HCT116 (cell line): ENCODE measurements at regions not wholly inside any gene's neighbourhood (a gene's known extent, or its start where the extent isn't known, plus 50 kb on each side); places are given as distances from the start of the nearest gene placed in this dataset.

ENCODE experiments used
- ATAC-seq: fragments of 200-7000 bp; cut with Tn5 transposase; 2 replicates; pipeline ENCODE4 v1.9.1; 2020; ENCODE audit warnings: mild to moderate bottlenecking, moderate library complexity
- BruUV-seq: library from RNA; stranded (reverse); fragments of 400-500 nt; replicated peaks from 2 replicates; lab custom pipeline; 2021; lab: Mats Ljungman, UMichigan
- CTCF ChIA-PET: fragments of 300-600 bp; sonication (Branson Sonifier 250); formaldehyde crosslinking; loops from one replicate; lab custom pipeline; 2021; ENCODE audit warnings: antibody characterized with exemption; lab: Charles Lee
- POLR2A ChIA-PET: fragments of 300-600, 350-600 bp; sonication (Branson Sonifier 250); formaldehyde crosslinking; loops from one replicate; lab custom pipeline; 2021; ENCODE audit warnings: antibody characterized with exemption; lab: Charles Lee
- RAD21 ChIA-PET, 2 experiments: fragments of 300-600 bp; sonication (Branson Sonifier 250); formaldehyde crosslinking; loops; one replicate each; lab custom pipeline; 2023; ENCODE audit warnings: low total read pairs in 2 of 2; ENCODE audit not compliant: uncharacterized antibody in 2 of 2, unreplicated experiment in 2 of 2, low non-redundant PET in 1 of 2; lab: Charles Lee
- DNase-seq: peaks from one replicate; pipeline ENCODE4 v3.0.0-alpha.2; 2010; ENCODE audit warnings: low read depth, low spot score
- H2AFZ ChIP-seq: fragments of 200-600 bp; shearing (Covaris generic), sonication (generic); 2 replicates; pipeline ENCODE4 v1.6.1; 2017; ENCODE audit warnings: low read depth, mixed run types, mixed read lengths, antibody characterized with exemption, low read length; ENCODE audit not compliant: poor library complexity, severe bottlenecking
- H3K27ac ChIP-seq: 2 replicates; pipeline ENCODE4 v1.5.1; 2012; ENCODE audit warnings: low read depth, low read length
- H3K27me3 ChIP-seq: fragments of 200-600 bp; sonication (generic); 2 replicates; pipeline ENCODE4 v1.6.1; 2016; ENCODE audit warnings: mixed run types, low read length, mixed read lengths; ENCODE audit not compliant: insufficient read depth
- H3K36me3 ChIP-seq, 2 experiments: fragments of 200-500 bp in 1 of 2; fragments of 200-600 bp in 1 of 2; sonication (Bioruptor generic) in 1 of 2; sonication (generic) in 1 of 2; 2 replicates each; pipeline versions ENCODE4 v1.5.1 to v1.6.1; 2014 to 2016; ENCODE audit warnings: low read length in 2 of 2, inconsistent platforms in 1 of 2, mixed read lengths in 1 of 2, mixed run types in 1 of 2; ENCODE audit not compliant: insufficient read depth in 2 of 2, control insufficient read depth in 1 of 2
- H3K4me1 ChIP-seq, 2 experiments: fragments of 200-600 bp in 1 of 2; sonication (generic) in 1 of 2; 2 replicates each; pipeline versions ENCODE4 v1.5.1 to v1.6.1; 2012 to 2017; ENCODE audit warnings: low read length in 2 of 2, inconsistent platforms in 1 of 2, mild to moderate bottlenecking in 1 of 2, mixed read lengths in 1 of 2, mixed run types in 1 of 2, moderate library complexity in 1 of 2; ENCODE audit not compliant: insufficient read depth in 2 of 2, control insufficient read depth in 1 of 2
- H3K4me2 ChIP-seq: fragments of 200-600 bp; sonication (generic); 2 replicates; pipeline ENCODE4 v1.6.1; 2017; ENCODE audit warnings: mixed run types, low read length, mixed read lengths
- H3K4me3 ChIP-seq, 2 experiments: fragments of 200-600 bp in 1 of 2; sonication (generic) in 1 of 2; replicated peaks in 1 of 2; 2 replicates each; pipeline ENCODE4 v1.5.1; 2011 to 2016; ENCODE audit warnings: low read length in 2 of 2, control low read depth in 1 of 2, low read depth in 1 of 2, mild to moderate bottlenecking in 1 of 2, mixed read lengths in 1 of 2, mixed run types in 1 of 2
- H3K79me2 ChIP-seq: fragments of 200-600 bp; sonication (generic); 2 replicates; pipeline ENCODE4 v1.6.1; 2017; ENCODE audit warnings: mild to moderate bottlenecking, mixed run types, low read length, moderate library complexity, mixed read lengths; ENCODE audit not compliant: insufficient read depth
- H3K9ac ChIP-seq: fragments of 200-600 bp; sonication (generic); 2 replicates; pipeline ENCODE4 v1.6.1; 2016; ENCODE audit warnings: low read length, mixed read lengths
- H3K9me2 ChIP-seq: fragments of 200-600 bp; sonication (generic), shearing (Covaris generic); 2 replicates; pipeline ENCODE4 v1.6.1; 2017; ENCODE audit warnings: mixed run types, mild to moderate bottlenecking, moderate library complexity; ENCODE audit not compliant: insufficient read depth
- H3K9me3 ChIP-seq, 2 experiments: fragments of 200-500 bp in 1 of 2; fragments of 200-600 bp in 1 of 2; sonication (Bioruptor generic) in 1 of 2; sonication (generic) in 1 of 2; 2 replicates each; pipeline ENCODE4 v1.6.1; 2014 to 2017; ENCODE audit warnings: low read length in 2 of 2, mixed read lengths in 2 of 2, inconsistent platforms in 1 of 2, low read depth in 1 of 2, mild to moderate bottlenecking in 1 of 2, mixed run types in 1 of 2, moderate library complexity in 1 of 2; ENCODE audit not compliant: control insufficient read depth in 1 of 2, insufficient read depth in 1 of 2
- H4K20me1 ChIP-seq: fragments of 200-600 bp; sonication (generic), shearing (Covaris generic); 2 replicates; pipeline ENCODE4 v1.6.1; 2017; ENCODE audit warnings: mixed run types, mild to moderate bottlenecking, moderate library complexity; ENCODE audit not compliant: insufficient read depth
- ELF1 ChIP-seq: IDR thresholded peaks from 2 replicates; pipeline ENCODE4 v1.6.1; 2012; ENCODE audit warnings: low read depth, borderline replicate concordance
- EZH2phosphoT487 ChIP-seq: fragments of 200-600 bp; IDR thresholded peaks from 2 replicates; pipeline ENCODE4 v1.6.1; 2018; ENCODE audit warnings: antibody characterized with exemption, borderline replicate concordance
- FOSL1 ChIP-seq: IDR thresholded peaks from 2 replicates; pipeline ENCODE4 v1.6.1; 2012; ENCODE audit warnings: low read depth
- POLR2A ChIP-seq: IDR thresholded peaks from 2 replicates; pipeline ENCODE4 v1.7.0; 2011; ENCODE audit warnings: borderline replicate concordance; ENCODE audit not compliant: insufficient read depth, insufficient read length; ENCODE audit errors: extremely low read depth
- POLR2AphosphoS5 ChIP-seq: IDR thresholded peaks from 2 replicates; pipeline ENCODE4 v1.6.1; 2011; ENCODE audit warnings: mild to moderate bottlenecking, low read depth, low read length, moderate library complexity
- SIN3A ChIP-seq: IDR thresholded peaks from 2 replicates; pipeline ENCODE4 v1.6.1; 2012; ENCODE audit warnings: low read depth
- SP1 ChIP-seq: IDR thresholded peaks from 2 replicates; pipeline ENCODE4 v1.6.1; 2012; ENCODE audit warnings: low read depth
- SRF ChIP-seq: IDR thresholded peaks from 2 replicates; pipeline ENCODE4 v1.6.1; 2012; ENCODE audit warnings: low read depth
- TCF7L2 ChIP-seq: IDR thresholded peaks from 2 replicates; pipeline ENCODE4 v1.7.0; 2011; ENCODE audit warnings: borderline replicate concordance, inconsistent platforms; ENCODE audit not compliant: insufficient read depth, insufficient read length; ENCODE audit errors: extremely low read depth
- intact Hi-C: fragments of 100-400 bp; cut with micrococcal nuclease; formaldehyde crosslinking; loops from 2 replicates; pipeline ENCODE4 v1.10.0; 2022
- TF ChIP-seq, protein P1 (sequence below), 3 experiments: fragments of 200-600 bp in 1 of 3; sonication (generic) in 1 of 3; IDR thresholded peaks in 2 of 3; conservative IDR thresholded peaks in 1 of 3; 2 replicates each; pipeline ENCODE4 v1.5.1; 2012 to 2017; ENCODE audit warnings: low read depth in 2 of 3, low read length in 2 of 3, antibody characterized with exemption in 1 of 3, borderline replicate concordance in 1 of 3, control low read depth in 1 of 3, mild to moderate bottlenecking in 1 of 3, mixed read lengths in 1 of 3, mixed run types in 1 of 3, moderate library complexity in 1 of 3; ENCODE audit not compliant: insufficient read depth in 1 of 3

DNA sequence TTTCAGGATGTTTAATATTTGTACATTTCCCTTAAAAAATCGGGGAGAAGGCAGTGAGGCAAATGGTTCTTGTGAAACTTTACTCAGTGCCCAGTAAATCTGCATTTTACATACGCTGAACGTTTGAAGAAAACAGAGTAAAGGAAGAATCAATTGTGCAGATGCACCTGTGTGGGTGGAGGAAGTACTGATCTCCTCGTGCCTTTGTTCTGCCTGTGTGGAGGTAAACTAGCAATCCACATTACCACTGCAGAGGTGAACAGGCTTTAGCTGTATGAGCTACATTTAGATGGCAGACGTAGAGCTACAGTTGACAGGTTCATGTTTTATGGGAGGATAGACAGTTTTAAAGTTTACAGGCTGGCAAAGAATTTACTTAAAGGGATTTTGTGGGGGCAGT, 62.7 kb upstream of the VIPR2 start:
- ATAC-seq (no peak), DNase-seq (no peak)
- no peak for TF ChIP-seq EZH2phosphoT487
- TF ChIP-seq POLR2AphosphoS5 = no peak
- TF ChIP-seq FOSL1 = no peak
- TF ChIP-seq, protein P1, sequence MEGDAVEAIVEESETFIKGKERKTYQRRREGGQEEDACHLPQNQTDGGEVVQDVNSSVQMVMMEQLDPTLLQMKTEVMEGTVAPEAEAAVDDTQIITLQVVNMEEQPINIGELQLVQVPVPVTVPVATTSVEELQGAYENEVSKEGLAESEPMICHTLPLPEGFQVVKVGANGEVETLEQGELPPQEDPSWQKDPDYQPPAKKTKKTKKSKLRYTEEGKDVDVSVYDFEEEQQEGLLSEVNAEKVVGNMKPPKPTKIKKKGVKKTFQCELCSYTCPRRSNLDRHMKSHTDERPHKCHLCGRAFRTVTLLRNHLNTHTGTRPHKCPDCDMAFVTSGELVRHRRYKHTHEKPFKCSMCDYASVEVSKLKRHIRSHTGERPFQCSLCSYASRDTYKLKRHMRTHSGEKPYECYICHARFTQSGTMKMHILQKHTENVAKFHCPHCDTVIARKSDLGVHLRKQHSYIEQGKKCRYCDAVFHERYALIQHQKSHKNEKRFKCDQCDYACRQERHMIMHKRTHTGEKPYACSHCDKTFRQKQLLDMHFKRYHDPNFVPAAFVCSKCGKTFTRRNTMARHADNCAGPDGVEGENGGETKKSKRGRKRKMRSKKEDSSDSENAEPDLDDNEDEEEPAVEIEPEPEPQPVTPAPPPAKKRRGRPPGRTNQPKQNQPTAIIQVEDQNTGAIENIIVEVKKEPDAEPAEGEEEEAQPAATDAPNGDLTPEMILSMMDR (IDR thresholded peaks at IDR 0.05 in 2 of 3, conservative IDR thresholded peaks at IDR 0.05 in 1 of 3; ENCODE audit: borderline replicate concordance in 1 of 3, insufficient read depth in 1 of 3, low read depth in 2 of 3, low read length in 2 of 3) = no peak
- no peak for TF ChIP-seq POLR2A
- no peak for TF ChIP-seq SRF
- TF ChIP-seq ELF1 = no peak
- no peak for TF ChIP-seq TCF7L2
- TF ChIP-seq SIN3A = no peak
- no peak for TF ChIP-seq SP1
- peaks cover 6% of the 10 kb centered on the region for H3K27me3 ChIP-seq
- H3K9me3 ChIP-seq = no peaks in the 10 kb centered on the region
- no peaks in the 10 kb centered on the region for H3K79me2 ChIP-seq
- no peaks in the 10 kb centered on the region for H3K36me3 ChIP-seq
- ChIA-PET RAD21 (no interaction called here), POLR2A (no interaction called here), CTCF (no interaction called here)
- H3K4me2 ChIP-seq = no peak overlapping the region
- no peak overlapping the region for H3K27ac ChIP-seq
- intact Hi-C loops = no loop called here
- no peak overlapping the region for H2AFZ ChIP-seq
- no peak overlapping the region for H3K4me3 ChIP-seq
- BruUV-seq = no TSS peak
- no peaks in the 10 kb centered on the region for H3K4me1 ChIP-seq
- H3K9ac ChIP-seq = no peak overlapping the region
- H4K20me1 ChIP-seq = no peaks in the 10 kb centered on the region
- H3K9me2 ChIP-seq = no peaks in the 10 kb centered on the region
